ENCODE measurements at regions not wholly inside any gene's neighbourhood (a gene's known extent, or its start where the extent isn't known, plus 50 kb on each side); places are given as distances from the start of the nearest gene placed in this dataset.
"Not testable (repeated sequence)": the region's sequence is repeated elsewhere in the genome, so short reads cannot be mapped to it uniquely, and the experiment has no call there.

DNA sequence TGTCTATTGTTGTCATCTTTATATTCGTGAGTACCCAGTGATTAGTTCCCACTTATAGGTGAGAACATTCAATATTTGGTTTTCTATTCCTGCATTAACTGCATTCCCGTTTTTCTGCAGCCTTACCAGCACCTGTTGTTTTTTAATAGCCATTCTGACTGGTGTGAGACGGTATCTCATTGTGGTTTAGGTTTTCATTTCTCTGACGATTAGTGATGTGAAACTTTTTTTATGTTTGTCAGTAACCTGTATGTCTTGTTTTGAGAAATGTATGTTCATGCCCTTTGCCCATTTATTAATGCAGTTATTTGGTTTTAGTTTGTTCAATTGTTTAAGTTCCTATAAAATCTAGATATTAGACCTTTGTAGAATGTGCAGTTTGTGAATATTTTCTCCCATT, 546.0 kb upstream of the RORB start:
- POLR2A ChIA-PET: no interaction called here
- CTCF ChIA-PET: no interaction called here
- DNase-seq (ENCODE audit: low read depth, low spot score): no peak
- TF ChIP-seq CTCF (IDR thresholded peaks at IDR 0.05; ENCODE audit: insufficient read depth, low read length, missing control alignments): no peak
- H3K4me3 ChIP-seq (ENCODE audit: low read depth, low read length): no peak overlapping the region

DNA sequence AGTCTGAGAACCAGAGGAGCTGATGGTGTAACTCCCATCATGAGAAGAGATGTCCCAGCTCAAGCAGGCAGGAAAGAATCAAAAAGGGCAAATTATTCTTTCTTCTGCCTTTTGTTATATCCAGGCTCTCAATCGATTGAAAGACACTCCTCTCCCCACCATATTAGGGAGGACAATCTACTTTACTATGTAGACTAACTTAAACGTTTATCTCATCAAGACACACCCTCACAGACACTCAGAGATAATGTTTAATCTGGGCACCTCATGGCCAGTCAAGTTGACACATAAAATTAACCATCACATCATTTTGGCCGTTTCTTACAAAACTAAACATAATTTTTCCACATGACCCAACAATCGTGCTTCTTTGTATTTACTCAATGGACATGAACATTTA, 534.3 kb upstream of the RORB start:
- H3K4me3 ChIP-seq (ENCODE audit: low read depth, low read length): no peak overlapping the region
- ChIA-PET POLR2A (no interaction called here), CTCF (no interaction called here)
- no peak for DNase-seq (ENCODE audit: low read depth, low spot score)
- TF ChIP-seq CTCF (IDR thresholded peaks at IDR 0.05; ENCODE audit: insufficient read depth, low read length, missing control alignments): no peak

DNA sequence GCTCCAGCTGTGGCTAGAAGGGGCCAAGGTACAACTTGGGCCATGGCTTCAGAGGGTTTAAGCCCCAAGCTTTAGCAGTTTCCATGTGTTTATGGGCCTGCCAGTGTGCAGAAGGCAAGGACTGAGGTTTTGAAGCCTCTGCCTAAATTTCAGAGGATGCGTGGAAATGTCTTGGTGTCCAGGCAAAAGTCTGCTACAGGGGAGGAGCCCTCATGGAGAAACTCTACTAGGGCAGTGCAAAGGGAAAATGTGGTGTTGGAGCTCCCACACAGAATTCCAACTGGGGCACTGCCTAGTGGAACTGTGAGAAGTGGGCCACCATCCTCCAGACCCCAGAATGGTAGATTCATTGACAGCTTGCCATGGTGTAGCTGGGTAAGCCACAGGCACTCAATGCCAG, 527.2 kb upstream of the RORB start:
- POLR2A ChIA-PET: no interaction called here
- DNase-seq (ENCODE audit: low read depth, low spot score): no peak
- CTCF ChIA-PET: no interaction called here
- TF ChIP-seq CTCF (IDR thresholded peaks at IDR 0.05; ENCODE audit: insufficient read depth, low read length, missing control alignments): no peak
- no peak overlapping the region for H3K4me3 ChIP-seq (ENCODE audit: low read depth, low read length)

DNA sequence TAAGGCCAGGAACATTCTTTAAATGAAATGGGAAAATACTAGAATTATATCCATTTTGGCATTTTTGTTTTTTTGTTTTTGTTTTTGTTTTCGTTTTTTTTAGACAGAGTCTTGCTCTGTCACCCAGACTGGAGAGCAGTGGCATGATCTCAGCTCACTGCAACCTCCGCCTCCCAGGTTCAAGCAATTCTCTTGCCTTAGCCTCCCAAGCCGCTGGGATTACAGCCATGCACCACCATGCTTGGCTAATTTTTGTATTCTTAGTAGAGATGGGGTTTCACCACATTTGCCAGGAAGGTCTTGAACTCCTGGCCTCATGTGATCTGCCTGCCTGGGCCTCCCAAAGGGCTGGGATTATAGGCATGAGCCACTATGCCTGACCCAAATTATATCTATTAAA, 520.7 kb upstream of the RORB start:
- POLR2A ChIA-PET; CTCF ChIA-PET; DNase-seq (ENCODE audit: low read depth, low spot score); H3K4me3 ChIP-seq (ENCODE audit: low read depth, low read length): not testable (repeated sequence)

GRCh38 chr9:73979894-73980264, 517.3 kb upstream of the RORB start:
- H3K4me3 ChIP-seq (ENCODE audit: low read depth, low read length): no peak overlapping the region
- ChIA-PET POLR2A (no interaction called here), CTCF (no interaction called here)
- no peak for DNase-seq (ENCODE audit: low read depth, low spot score)
- TF ChIP-seq CTCF (IDR thresholded peaks at IDR 0.05; ENCODE audit: insufficient read depth, low read length, missing control alignments): no peak

DNA sequence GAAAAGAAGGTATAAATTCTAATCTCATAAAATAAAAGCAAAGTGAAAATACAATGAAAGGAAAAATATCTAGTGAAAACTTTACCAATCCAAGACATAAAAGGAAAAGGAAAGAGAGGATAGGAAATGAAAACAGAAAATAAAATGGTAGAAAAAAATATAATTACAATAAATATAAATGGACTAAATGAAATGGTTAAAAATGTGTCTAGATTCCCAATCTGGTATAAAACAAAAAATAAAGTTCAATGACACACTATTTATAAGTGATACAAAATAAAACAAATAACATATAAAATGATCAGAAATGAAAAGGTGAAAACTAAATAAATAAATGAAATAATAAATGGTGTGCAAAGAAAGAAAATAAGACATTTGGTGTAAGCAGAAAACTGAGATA, 516.4 kb upstream of the RORB start:
- DNase-seq (ENCODE audit: low read depth, low spot score): no peak
- no peak overlapping the region for H3K4me3 ChIP-seq (ENCODE audit: low read depth, low read length)
- POLR2A ChIA-PET: no interaction called here
- TF ChIP-seq CTCF (IDR thresholded peaks at IDR 0.05; ENCODE audit: insufficient read depth, low read length, missing control alignments): no peak
- CTCF ChIA-PET: no interaction called here

GRCh38 chr9:73981405-73981804, 515.7 kb upstream of the RORB start:
- POLR2A ChIA-PET: no interaction called here
- H3K4me3 ChIP-seq (ENCODE audit: low read depth, low read length): no peak overlapping the region
- TF ChIP-seq CTCF (IDR thresholded peaks at IDR 0.05; ENCODE audit: insufficient read depth, low read length, missing control alignments): no peak
- CTCF ChIA-PET: no interaction called here
- no peak for DNase-seq (ENCODE audit: low read depth, low spot score)

Data from AG04449 (cell line).